GM10248 (cell line): ENCODE measurements at regions not wholly inside any gene's neighbourhood (a gene's known extent, or its start where the extent isn't known, plus 50 kb on each side); places are given as distances from the start of the nearest gene placed in this dataset.

Experiments
- CTCF ChIA-PET: fragments of 300-600 bp; sonication (Branson Sonifier 250); formaldehyde crosslinking; extraction: SDS; loops from one replicate; lab custom pipeline; 2021; ENCODE audit warnings: antibody characterized with exemption; lab: Yijun Ruan, JAX
- POLR2A ChIA-PET: fragments of 350-650 bp; sonication (Branson Sonifier 250); formaldehyde crosslinking; extraction: SDS; loops from one replicate; lab custom pipeline; 2020; ENCODE audit warnings: antibody characterized with exemption; lab: Yijun Ruan, JAX
- DNase-seq: peaks from one replicate; pipeline ENCODE4 v3.0.0; 2012; ENCODE audit errors: extremely low spot score
- TF ChIP-seq, protein P1 (sequence below): IDR thresholded peaks from 2 replicates; pipeline ENCODE4 v1.5.1; 2012; ENCODE audit warnings: mild to moderate bottlenecking, low read depth; ENCODE audit errors: extremely low read depth, missing control alignments, control extremely low read depth

DNA sequence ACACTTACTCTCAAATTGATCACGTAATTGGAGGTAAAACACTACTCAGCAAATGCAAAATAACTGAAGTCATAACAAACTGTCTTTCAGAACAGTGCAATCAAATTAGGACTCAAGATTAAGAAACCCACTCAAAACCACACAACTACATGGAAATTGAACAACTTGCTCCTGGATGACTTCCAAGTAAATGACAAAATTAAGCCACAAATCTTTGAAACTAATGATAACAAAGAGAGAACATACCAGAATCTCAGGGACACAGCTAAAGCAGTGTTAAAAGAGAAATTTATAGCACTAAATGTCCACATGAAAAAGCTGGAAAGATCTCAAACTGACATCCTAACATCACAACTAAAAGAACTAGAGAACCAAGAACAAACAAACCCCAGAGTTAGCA lies 540.5 kb upstream of the CDH18 start:
- no peak for DNase-seq
- POLR2A ChIA-PET: no interaction called here
- CTCF ChIA-PET: interaction anchor here (0.8 to 1.8 kb wide), 3 partner anchors 9 to 27 kb away, joined by 3 to 7 read pairs (median 6); no protein-coding TSS in a partner anchor

DNA sequence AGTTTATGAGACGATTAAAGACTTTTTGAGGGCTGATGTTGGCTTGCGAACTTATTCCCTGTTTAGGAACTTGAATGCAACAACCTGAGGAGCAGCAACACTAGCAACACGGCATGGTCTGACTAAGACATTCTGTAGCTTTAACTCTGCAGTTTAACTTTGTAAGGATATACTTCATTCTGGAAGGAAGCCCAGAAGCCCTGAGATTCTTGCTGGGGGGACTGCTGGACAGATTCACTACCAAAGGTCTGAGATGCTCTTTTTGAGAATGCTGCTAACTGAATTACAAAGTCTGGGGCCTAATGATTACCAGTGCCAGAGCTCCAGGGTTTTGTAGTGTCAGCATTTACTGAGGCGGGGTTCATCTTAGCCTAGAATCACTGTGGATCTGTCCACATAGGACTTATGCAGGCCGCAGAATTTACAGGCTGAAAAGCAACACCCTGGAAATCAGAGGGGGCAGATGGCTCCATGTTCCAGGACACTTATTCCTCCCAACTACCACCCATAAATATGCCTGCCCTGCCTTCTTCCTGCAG lies 537.1 kb upstream of the CDH18 start:
- CTCF ChIA-PET: no interaction called here
- TF ChIP-seq, protein P1, sequence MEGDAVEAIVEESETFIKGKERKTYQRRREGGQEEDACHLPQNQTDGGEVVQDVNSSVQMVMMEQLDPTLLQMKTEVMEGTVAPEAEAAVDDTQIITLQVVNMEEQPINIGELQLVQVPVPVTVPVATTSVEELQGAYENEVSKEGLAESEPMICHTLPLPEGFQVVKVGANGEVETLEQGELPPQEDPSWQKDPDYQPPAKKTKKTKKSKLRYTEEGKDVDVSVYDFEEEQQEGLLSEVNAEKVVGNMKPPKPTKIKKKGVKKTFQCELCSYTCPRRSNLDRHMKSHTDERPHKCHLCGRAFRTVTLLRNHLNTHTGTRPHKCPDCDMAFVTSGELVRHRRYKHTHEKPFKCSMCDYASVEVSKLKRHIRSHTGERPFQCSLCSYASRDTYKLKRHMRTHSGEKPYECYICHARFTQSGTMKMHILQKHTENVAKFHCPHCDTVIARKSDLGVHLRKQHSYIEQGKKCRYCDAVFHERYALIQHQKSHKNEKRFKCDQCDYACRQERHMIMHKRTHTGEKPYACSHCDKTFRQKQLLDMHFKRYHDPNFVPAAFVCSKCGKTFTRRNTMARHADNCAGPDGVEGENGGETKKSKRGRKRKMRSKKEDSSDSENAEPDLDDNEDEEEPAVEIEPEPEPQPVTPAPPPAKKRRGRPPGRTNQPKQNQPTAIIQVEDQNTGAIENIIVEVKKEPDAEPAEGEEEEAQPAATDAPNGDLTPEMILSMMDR: no peak
- POLR2A ChIA-PET: no interaction called here
- no peak for DNase-seq

More for the DNA sequence above, 540.5 kb upstream of the CDH18 start:
- TF ChIP-seq, protein P1: no peak

DNA sequence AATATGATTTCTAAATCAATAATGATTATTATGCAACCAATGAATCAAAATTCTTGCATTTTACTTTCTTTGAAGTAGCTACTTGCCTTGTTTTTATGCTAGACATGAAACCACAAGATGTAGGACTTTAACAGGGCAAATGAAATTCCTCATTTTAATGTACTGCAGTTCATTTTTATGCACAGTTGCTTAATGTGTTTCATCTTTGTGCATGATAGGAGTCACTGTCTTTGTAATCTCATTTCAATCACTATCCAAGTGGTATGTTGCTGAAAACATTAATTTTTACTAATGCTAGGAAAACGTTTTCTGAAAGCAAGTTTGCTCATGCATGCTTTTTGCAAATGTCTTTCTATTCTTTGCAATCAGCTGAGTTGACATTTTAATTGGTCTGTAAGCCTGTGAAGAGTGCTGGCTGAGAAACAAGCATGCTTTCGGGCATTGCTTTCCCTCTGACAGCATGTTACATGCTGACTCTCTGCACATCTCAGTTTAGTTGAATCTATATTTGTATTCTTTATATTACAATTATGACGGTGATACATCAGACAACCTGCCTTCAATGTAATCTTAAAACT lies 535.0 kb upstream of the CDH18 start:
- TF ChIP-seq, protein P1: no peak
- DNase-seq: no peak
- POLR2A ChIA-PET: no interaction called here
- CTCF ChIA-PET: no interaction called here

DNA sequence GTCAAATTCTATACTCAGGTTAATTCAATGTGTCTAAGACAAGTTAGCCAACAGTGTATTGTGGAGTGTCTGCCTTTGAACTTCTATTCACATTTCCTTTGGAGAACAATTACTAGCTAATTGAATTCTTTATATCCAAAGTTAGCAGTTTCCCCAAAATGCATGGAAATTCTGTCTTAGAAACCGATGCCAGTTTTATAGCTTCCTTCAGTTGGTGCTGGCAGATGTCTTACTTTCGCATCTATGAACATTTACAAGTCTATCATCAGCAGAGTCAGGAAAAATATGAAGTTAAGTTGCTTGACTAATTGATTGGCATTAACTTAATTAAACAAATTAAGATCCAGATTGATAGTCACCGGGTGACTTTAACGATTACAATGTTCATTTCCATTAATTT lies 527.6 kb upstream of the CDH18 start:
- ChIA-PET POLR2A (no interaction called here), CTCF (no interaction called here)
- TF ChIP-seq, protein P1: no peak
- no peak for DNase-seq

DNA sequence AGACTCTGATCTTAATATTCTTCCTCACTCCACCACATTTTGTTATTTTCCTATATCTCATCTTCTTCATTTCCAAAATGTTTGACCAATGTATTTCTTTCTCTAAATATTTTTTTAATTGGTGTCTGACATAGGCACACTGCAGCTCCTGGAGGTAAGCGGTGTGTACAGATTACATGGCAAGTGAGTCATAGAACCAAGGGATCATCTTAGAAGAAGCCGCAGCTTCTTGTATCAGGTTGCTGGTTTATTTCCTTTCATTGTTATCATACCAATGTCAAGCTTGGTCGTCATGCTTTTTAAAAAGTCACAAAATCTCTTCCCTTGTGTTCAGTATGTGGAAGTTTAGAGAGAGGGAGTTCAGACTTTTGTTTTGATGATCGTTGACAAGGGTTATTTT lies 526.1 kb upstream of the CDH18 start:
- TF ChIP-seq, protein P1: no peak
- POLR2A ChIA-PET: no interaction called here
- CTCF ChIA-PET: no interaction called here
- no peak for DNase-seq

DNA sequence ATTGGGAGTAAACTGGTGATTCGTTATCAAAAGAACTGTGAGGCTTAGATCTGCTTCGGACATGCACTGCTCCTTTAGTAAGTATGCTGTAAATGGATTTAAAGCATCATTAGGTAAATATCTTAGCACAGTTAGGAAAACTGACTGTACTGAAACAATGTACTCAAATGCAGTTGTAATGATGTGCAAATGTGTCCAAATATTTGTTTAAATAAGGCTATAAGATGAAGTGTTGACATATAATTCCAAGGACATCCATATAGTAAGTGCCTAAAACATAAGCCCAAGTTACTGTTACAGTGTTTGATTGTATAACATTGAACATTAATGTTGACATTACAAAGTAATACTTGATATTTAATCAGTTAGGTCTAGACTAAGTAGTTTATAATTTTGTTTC lies 512.5 kb upstream of the CDH18 start:
- POLR2A ChIA-PET: no interaction called here
- DNase-seq: no peak
- TF ChIP-seq, protein P1: no peak
- CTCF ChIA-PET: no interaction called here
